ENCODE measurements at regions not wholly inside any gene's neighbourhood (a gene's known extent, or its start where the extent isn't known, plus 50 kb on each side); places are given as distances from the start of the nearest gene placed in this dataset.

DNA sequence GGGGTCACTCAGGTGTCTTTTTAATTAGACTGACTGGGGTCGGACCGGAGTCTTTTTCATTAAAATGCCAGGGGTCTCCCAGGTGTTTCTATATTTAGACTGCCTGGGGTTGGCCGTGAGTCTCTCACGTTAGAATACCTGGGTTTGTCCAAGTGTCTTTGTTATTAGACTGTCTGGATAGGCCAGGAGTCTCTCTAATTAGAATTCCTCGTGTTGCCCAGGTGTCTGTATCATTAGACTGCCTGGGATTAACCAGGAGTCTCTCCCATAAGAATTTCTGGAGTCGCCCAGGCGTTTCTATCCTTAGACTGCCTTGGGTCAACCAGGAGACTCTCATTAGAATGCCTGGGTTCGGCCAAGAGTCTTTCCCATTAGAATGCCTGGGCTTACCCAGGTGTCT is 1445.7 kb downstream of the UQCRFS1 start:
- Histone ChIP-seq H3K9me3 (replicated peaks; ENCODE audit: control insufficient read depth, insufficient read depth, low read length) (no peaks in the 10 kb centered on the region; the same call in 2 of the 3 replicates), H4K20me1 (ENCODE audit: control insufficient read depth, insufficient read depth) (no peaks in the 10 kb centered on the region), H3K4me1 (ENCODE audit: control insufficient read depth, insufficient read depth, low read length) (no peaks in the 10 kb centered on the region), H3K27ac (ENCODE audit: control insufficient read depth, insufficient read depth) (no peak overlapping the region), H3K79me2 (ENCODE audit: control insufficient read depth, insufficient read depth, low read length) (no peaks in the 10 kb centered on the region), H2AFZ (ENCODE audit: control insufficient read depth, low read depth, low read length) (no peak overlapping the region), H3K4me3 (no peak overlapping the region), H3K27me3 (replicated peaks in 1 of 2; ENCODE audit: control insufficient read depth in 2 of 2, insufficient read depth in 2 of 2, low read length in 1 of 2) (no peaks in the 10 kb centered on the region), H3K4me2 (ENCODE audit: control insufficient read depth, insufficient read depth) (no peak overlapping the region), H3K9ac (ENCODE audit: control insufficient read depth, insufficient read depth, low read length) (no peak overlapping the region), H3K36me3 (ENCODE audit: control insufficient read depth in 2 of 2, insufficient read depth in 2 of 2, low read length in 1 of 2) (no peaks in the 10 kb centered on the region)
- WGBS (ENCODE audit: insufficient coverage, insufficient replicate concordance, low lambda C conversion rate, missing lambda C conversion rate) = 74% methylated on average over 8 of the region's 8 CpGs
- CTCF ChIA-PET = no interaction called here
- no peak for ATAC-seq
- RAD21 ChIA-PET (ENCODE audit: unreplicated experiment) = no interaction called here
- no peak for FAIRE-seq
- no TSS peak for BruUV-seq (replicated peaks)
- TF ChIP-seq ASH2L (IDR thresholded peaks at IDR 0.05; ENCODE audit: borderline replicate concordance, low read depth) = no peak
- no peak for TF ChIP-seq NFYA (IDR thresholded peaks at IDR 0.05; ENCODE audit: borderline replicate concordance, low read depth, low read length)
- no peak for TF ChIP-seq KAT2A (conservative IDR thresholded peaks at IDR 0.05; ENCODE audit: control insufficient read depth, low read depth, low read length)
- no peak for TF ChIP-seq ETV6 (conservative IDR thresholded peaks at IDR 0.05 in 1 of 2, IDR thresholded peaks at IDR 0.05 in 1 of 2; ENCODE audit: borderline replicate concordance in 1 of 2, low read depth in 1 of 2)
- no peak for TF ChIP-seq ZZZ3 (IDR thresholded peaks at IDR 0.05; ENCODE audit: control insufficient read depth, insufficient read length, low read depth)
- no peak for TF ChIP-seq SMAD1 (IDR thresholded peaks at IDR 0.05; ENCODE audit: low read depth, partially characterized antibody)
- TF ChIP-seq TBL1XR1 (IDR thresholded peaks at IDR 0.05; ENCODE audit: low read depth, low read length) = no peak
- DNase-seq (ENCODE audit: low read depth, low spot score) = no peak
- intact Hi-C loops (cut with micrococcal nuclease; ENCODE audit: unreplicated experiment) = no loop called here
- POLR2A ChIA-PET = no interaction called here
- in situ Hi-C loops (cut with MboI) = no loop called here
- SMC1A ChIA-PET (ENCODE audit: uncharacterized antibody, unreplicated experiment) = no interaction called here

DNA sequence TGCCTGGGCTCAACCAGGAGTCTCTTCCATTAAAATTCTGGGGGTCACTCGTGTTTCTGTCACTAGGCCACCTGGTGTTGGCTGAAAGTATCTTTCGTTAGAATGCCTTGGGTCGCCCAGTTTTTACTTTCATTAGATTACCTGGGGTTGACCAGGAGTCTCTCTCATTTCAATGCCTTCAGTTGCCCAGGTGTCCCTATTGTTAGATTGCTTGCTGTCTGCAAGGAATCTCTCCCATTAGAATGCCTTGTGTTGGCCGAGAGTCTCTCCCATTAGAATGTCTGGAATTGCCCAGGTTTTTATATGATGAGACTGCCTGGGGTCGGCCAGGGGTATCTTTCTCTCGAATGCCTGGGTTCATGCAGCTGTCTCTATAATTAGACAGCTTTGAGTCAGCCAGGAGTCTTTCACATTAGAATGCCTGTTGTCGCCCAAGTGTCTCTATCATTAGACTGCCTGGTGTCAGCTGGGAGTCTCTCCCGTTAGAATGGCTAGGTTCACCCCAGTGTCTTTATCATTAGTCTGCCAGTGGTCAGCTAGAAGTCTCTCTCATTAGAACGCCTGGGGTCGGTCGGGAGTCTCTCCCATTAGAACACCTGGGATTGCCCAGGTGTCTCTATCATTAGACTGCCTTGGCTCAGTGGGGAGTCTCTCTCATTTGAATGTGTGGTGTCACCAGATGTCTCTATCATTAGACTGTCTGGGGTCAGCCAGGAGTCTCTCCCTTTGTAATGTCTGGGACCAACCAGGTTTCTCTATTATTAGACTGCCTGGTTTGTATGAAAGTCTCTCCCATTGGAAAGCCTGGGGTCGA is 1446.8 kb downstream of the UQCRFS1 start:
- no peaks in the 10 kb centered on the region for H3K36me3 ChIP-seq (ENCODE audit: control insufficient read depth in 2 of 2, insufficient read depth in 2 of 2, low read length in 1 of 2)
- WGBS (ENCODE audit: insufficient coverage, insufficient replicate concordance, low lambda C conversion rate, missing lambda C conversion rate) = 63% methylated on average over 12 of the region's 12 CpGs
- ChIA-PET RAD21 (ENCODE audit: unreplicated experiment) (no interaction called here), POLR2A (no interaction called here), CTCF (no interaction called here), SMC1A (ENCODE audit: uncharacterized antibody, unreplicated experiment) (no interaction called here)
- H3K4me1 ChIP-seq (ENCODE audit: control insufficient read depth, insufficient read depth, low read length) = no peaks in the 10 kb centered on the region
- H3K4me2 ChIP-seq (ENCODE audit: control insufficient read depth, insufficient read depth) = no peak overlapping the region
- no peak for FAIRE-seq
- H3K4me3 ChIP-seq = no peak overlapping the region
- H3K9me3 ChIP-seq (replicated peaks; ENCODE audit: control insufficient read depth, insufficient read depth, low read length) = no peaks in the 10 kb centered on the region; the same call in 2 of the 3 replicates
- in situ Hi-C loops (cut with MboI) (no loop called here), intact Hi-C loops (cut with micrococcal nuclease; ENCODE audit: unreplicated experiment) (no loop called here)
- no peak overlapping the region for H3K27ac ChIP-seq (ENCODE audit: control insufficient read depth, insufficient read depth)
- no TSS peak for BruUV-seq (replicated peaks)
- no peaks in the 10 kb centered on the region for H3K27me3 ChIP-seq (replicated peaks in 1 of 2; ENCODE audit: control insufficient read depth in 2 of 2, insufficient read depth in 2 of 2, low read length in 1 of 2)
- DNase-seq (ENCODE audit: low read depth, low spot score) = no peak
- H3K9ac ChIP-seq (ENCODE audit: control insufficient read depth, insufficient read depth, low read length) = no peak overlapping the region
- no peaks in the 10 kb centered on the region for H4K20me1 ChIP-seq (ENCODE audit: control insufficient read depth, insufficient read depth)
- no peak overlapping the region for H2AFZ ChIP-seq (ENCODE audit: control insufficient read depth, low read depth, low read length)
- H3K79me2 ChIP-seq (ENCODE audit: control insufficient read depth, insufficient read depth, low read length) = no peaks in the 10 kb centered on the region
- ATAC-seq = no peak
- TF ChIP-seq CBX3 (IDR thresholded peaks at IDR 0.05; ENCODE audit: borderline replicate concordance, low read depth) (no peak), JUNB (IDR thresholded peaks at IDR 0.05) (no peak), MYC (IDR thresholded peaks at IDR 0.05; ENCODE audit: insufficient read depth, insufficient read length, insufficient replicate concordance, low read length, severe bottlenecking) (no peak), LARP7 (IDR thresholded peaks at IDR 0.05) (no peak)
- TF ChIP-seq, protein P1, sequence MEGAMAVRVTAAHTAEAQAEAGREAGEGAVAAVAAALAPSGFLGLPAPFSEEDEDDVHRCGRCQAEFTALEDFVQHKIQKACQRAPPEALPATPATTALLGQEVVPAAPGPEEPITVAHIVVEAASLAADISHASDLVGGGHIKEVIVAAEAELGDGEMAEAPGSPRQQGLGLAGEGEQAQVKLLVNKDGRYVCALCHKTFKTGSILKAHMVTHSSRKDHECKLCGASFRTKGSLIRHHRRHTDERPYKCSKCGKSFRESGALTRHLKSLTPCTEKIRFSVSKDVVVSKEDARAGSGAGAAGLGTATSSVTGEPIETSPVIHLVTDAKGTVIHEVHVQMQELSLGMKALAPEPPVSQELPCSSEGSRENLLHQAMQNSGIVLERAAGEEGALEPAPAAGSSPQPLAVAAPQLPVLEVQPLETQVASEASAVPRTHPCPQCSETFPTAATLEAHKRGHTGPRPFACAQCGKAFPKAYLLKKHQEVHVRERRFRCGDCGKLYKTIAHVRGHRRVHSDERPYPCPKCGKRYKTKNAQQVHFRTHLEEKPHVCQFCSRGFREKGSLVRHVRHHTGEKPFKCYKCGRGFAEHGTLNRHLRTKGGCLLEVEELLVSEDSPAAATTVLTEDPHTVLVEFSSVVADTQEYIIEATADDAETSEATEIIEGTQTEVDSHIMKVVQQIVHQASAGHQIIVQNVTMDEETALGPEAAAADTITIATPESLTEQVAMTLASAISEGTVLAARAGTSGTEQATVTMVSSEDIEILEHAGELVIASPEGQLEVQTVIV (IDR thresholded peaks at IDR 0.05; ENCODE audit: borderline replicate concordance, partially characterized antibody) = no peak
- TF ChIP-seq, protein P2, sequence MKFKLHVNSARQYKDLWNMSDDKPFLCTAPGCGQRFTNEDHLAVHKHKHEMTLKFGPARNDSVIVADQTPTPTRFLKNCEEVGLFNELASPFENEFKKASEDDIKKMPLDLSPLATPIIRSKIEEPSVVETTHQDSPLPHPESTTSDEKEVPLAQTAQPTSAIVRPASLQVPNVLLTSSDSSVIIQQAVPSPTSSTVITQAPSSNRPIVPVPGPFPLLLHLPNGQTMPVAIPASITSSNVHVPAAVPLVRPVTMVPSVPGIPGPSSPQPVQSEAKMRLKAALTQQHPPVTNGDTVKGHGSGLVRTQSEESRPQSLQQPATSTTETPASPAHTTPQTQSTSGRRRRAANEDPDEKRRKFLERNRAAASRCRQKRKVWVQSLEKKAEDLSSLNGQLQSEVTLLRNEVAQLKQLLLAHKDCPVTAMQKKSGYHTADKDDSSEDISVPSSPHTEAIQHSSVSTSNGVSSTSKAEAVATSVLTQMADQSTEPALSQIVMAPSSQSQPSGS (IDR thresholded peaks at IDR 0.05; ENCODE audit: low read length) = no peak
